HG03439 (cell line): ENCODE measurements at regions not wholly inside any gene's neighbourhood (a gene's known extent, or its start where the extent isn't known, plus 50 kb on each side); places are given as distances from the start of the nearest gene placed in this dataset.

Experiments
- ATAC-seq: cut with Tn5 transposase; IDR thresholded peaks from one replicate; pipeline ENCODE4 v1.9.1; 2021; ENCODE audit warnings: mild to moderate bottlenecking, moderate library complexity; ENCODE audit not compliant: unreplicated experiment

DNA sequence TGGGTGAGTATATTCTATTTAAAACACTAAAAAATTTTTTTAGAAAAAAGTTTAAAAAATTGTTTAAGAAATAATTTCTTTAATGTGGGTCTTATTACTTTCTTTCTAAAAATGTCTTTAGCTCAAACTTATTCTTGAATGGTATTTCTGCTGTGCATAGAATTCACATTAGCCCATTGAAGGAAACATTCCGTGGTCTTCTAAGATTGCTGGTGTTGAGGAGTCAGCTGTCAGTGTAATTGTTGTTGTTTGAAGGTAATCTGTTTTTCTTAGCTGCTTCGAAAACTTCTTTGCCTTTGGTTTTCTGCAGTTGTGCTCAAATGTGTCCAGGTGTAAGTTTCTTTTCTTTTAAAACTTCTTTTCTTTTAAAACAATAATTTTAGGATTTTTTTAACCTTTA is 85.4 kb upstream of the KLF12 start:
- ATAC-seq: no peak

- no peak for ATAC-seq
These were observed 84.1 kb upstream of the KLF12 start for GRCh38 chr13:74218291-74218690.

- ATAC-seq: no peak
These were observed 83.6 kb upstream of the KLF12 start for GRCh38 chr13:74217811-74218210.

- no peak for ATAC-seq
These were observed 81.2 kb upstream of the KLF12 start for GRCh38 chr13:74215420-74215819.

GRCh38 chr13:74214321-74214720 is 80.1 kb upstream of the KLF12 start:
- ATAC-seq: no peak

- ATAC-seq: no peak
These were observed 76.6 kb upstream of the KLF12 start for GRCh38 chr13:74210693-74211393.

DNA sequence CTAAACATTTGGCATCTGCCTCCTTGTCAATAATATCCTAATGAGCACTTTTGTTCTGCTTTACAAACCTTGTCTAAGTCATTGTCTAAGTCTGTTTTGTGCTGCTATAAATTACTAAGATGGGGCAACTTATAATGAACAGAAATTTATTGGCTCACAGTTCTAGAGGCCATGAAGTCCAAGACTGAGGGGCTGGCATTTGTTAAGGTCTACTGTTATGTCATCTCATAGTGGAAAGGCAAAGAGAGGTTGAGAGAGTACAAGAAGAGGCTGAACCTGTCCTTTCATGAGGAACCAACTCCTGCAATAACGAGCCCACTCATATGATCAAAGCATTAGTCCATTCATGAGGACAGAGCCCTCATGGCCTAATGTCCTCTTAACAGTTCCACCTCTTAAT is 72.7 kb upstream of the KLF12 start:
- ATAC-seq: no peak

DNA sequence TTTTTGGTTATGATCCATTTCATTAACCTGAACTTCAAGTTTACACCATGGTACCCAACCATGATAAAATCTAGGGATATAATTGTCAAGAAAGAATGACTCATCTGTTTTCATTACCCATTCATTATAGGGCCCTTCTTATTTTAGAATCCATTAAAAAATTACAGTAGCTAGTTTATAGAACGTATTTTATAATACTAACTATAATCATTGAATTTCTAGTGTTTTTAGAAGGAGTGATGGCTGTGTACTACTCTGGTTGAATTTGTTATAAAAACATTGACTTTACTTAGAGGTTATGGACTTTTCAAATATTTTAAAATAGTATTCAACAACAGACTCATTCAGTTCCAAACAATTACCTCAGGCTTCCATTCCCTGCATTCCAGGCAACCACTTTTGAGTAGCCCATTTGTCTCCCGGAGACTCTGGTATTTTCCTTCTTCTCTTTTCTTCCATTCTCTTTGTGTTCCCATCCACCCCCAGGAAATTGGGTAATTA is 71.9 kb upstream of the KLF12 start:
- ATAC-seq: no peak

DNA sequence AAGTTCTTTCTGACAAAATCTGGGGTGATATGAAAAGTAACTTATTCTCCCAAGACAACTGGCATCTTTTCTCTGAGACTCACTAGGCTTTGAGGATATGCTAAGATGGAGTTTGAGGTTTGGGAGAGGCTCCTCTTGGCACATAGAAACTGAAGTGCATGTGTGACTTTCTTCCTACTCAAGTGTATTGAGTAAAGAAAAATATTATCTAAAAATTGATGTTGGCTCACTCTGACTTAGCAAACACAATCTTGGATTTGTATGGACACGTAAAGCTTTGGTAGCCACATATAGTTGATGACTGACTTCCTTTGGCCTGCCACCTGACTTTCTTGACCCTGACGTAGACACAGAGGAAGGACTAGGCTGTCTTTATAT is 71.1 kb upstream of the KLF12 start:
- no peak for ATAC-seq

DNA sequence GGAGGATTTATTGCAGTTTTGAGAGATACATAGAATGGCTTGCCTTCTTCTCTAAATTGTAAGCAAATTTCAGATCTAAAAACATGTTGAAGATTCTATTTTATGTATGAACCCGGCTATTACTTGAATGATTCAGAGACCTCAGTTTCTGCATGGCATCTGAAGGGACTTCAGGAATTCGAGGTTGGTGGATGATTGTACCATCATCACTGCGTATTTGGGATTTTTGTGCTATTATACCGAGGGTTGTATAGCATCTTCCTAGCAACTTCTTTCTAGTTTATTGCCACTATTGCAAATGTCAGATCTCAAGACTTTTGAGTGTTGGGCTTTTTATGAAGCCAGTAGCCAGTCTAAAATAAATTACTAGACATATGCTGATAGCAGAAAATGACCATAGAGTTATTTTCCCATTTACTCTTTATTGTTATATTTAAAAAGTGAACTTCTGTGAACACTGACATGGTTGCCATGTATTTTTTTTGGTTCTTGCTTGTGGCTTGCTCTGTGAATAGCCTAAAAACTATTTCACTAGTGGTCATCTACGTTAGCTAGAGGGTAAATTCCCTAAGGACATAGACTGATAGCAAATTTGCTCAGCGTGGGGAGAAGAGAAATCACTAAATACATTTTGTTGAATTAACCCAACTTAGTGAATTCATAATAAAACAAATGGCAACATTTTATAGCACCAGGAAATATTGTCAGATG is 70.6 kb upstream of the KLF12 start:
- ATAC-seq: no peak

DNA sequence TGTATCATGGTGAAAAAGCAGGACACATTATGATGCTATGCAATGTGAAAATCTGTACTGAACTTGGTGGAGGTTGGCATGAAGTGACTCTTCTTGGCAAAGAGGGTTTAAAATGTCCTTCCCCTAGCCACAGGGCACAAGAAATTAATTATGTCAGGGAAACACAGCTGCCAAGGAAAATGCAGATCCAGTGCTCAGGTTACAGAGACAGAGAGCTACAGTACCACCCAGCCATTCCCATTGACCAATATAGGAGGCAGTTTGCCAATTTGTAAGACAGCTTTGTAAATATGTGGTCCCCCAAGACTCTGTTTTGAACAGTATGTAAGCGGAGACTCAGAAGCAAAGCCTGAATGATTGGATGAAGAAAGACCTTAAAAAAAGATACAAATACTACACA is 69.4 kb upstream of the KLF12 start:
- no peak for ATAC-seq

- no peak for ATAC-seq
These were observed 68.1 kb upstream of the KLF12 start for GRCh38 chr13:74202129-74202813.

DNA sequence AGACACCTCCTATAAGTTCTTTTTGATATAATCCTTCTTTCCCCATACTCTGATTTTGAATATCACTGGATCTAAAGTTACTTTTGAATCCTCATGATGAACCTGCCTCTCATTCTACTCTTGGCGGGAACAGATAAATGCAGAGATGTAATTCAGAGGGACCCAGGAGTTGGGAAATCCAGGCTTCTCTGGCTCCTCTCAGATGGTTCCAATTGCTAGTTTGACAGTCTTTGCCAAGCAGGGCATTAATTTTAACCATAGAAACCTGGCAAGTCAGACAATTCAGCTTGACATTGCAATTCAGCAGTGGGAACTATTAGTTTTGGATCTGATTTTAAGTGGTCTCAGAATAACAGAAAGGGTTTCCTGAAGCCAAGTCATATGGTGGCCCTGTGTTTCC is 67.3 kb upstream of the KLF12 start:
- no peak for ATAC-seq

DNA sequence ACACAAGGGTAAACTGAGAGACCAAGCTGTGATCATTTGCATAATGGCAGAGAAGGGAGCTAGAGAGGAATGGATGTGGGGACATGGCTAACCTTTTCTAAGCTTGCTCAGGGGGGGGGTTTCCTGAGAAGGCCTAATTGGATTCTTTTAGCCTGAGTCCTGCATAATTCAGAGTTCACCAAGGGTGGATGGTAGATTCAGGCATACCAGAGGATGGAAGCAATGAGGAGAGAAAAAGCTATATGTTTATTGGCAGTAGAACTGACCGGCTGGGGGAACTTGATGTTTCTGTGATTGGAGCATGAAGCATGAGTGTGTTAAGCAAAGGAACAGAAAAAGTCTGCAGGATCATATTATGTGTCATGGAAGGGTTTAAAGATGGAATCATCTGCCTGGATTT is 65.9 kb upstream of the KLF12 start:
- no peak for ATAC-seq

- ATAC-seq: no peak
These were observed 63.6 kb upstream of the KLF12 start for GRCh38 chr13:74197677-74198429.

DNA sequence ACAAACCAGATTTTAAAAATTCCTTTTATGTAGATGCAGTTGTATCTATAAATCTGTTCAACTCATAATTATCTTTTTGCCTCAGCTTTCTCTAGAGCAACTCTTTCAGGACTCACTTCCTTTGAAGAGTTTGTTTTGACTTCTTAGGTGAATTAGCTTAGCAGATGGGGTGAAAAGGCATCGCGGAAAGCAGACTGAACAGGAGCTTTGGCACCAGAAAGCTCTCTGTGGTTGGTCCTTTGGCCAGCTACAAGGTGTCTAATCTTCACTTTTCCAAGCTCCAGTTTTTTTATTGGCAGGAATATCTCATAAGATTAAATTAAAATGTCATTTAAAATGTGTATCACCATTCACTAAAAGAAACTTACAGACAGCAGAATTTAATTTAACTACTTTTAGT is 60.6 kb upstream of the KLF12 start:
- ATAC-seq: no peak

DNA sequence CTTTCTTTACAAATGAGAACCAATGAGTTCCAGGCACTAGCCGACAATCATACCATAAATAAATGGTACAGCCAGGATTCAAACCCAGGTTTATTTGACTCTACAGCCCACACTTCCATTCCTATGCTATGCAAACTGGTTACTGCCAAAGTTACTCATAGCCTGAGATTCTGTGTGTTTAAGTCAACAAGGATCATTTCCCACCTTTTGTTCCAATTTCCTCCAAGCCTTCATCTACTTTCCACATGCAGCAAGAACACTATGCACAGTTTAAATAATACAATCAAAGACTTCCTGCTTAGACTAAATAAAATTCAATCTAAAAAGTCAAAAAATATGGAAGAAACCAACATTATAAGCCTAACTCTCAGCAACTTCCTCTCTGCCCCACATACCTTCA is 59.2 kb upstream of the KLF12 start:
- ATAC-seq: no peak

- ATAC-seq: no peak
These were observed 57.2 kb upstream of the KLF12 start for GRCh38 chr13:74191410-74191809.

- ATAC-seq: no peak
These were observed 56.8 kb upstream of the KLF12 start for GRCh38 chr13:74190999-74191398.

DNA sequence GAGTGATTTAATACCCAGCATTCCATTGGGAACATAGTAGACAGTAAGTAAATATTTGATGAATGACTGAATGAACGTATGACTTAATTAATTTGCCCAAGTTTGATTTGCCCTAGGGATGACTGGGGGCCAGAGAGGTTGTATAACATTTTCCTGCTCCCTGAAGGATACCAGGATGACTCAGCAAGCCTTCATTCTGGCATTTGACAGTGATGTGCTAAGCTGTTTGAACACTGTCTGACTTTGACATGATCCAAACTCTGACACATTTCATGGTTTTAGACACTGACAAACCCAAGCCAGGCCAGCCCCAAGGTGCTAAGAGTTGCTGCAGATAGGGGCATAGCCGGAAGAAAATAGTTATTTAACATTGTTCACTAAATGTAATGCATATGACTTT is 53.4 kb upstream of the KLF12 start:
- no peak for ATAC-seq

- ATAC-seq: no peak
These were observed 50.1 kb upstream of the KLF12 start for GRCh38 chr13:74184283-74184682.
